NCI-H2107 treated with DMSO at 0.1 percent for 48 hours (cell line): ENCODE measurements at regions not wholly inside any gene's neighbourhood (a gene's known extent, or its start where the extent isn't known, plus 50 kb on each side); places are given as distances from the start of the nearest gene placed in this dataset.
"Not testable (repeated sequence)": the region's sequence is repeated elsewhere in the genome, so short reads cannot be mapped to it uniquely, and the experiment has no call there.

Source experiments
- DNase-seq: peaks from one replicate; lab custom pipeline; 2025; ENCODE audit not compliant: unreplicated experiment; lab: John Stamatoyannopoulos, UW

DNA sequence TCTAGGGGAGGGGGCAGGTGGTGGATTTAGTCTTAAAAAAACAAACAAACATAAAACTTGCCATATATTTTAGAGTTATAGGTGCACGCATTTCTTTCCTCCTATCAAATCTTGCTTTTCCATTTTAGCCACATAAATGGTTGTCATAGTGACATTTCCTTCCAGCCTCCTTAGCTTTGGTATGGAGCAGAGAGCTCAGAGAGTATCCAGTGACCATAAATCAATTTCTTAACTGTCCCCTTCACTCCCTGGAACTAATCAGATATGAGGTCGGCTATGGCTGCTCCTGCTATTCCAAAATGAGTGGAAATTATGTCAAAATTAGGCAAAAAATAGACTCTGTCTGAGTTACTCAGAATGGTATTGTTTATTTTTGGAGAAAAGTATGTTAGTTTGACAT is 164.5 kb downstream of the EBLN2 start:
- no peak for DNase-seq

DNA sequence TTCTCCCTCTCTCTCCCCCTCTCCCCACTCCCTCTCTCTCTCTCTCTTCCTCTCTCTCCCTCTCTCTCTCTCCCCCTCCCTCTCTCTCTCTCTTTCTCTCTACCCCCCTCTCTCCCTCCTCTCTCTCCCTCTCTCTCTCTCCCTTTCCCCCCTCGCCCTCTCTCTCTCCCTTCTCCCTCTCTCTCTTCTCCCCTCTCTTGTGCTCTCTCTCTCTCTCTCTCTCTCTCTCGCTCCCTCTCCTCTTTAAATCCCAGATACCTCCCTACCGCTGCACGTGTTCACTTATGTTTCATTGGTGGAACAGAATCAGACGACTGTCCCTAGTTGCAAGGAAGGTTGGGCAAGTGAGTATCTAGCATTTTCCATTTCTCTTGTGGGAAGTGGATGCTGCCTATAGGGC is 166.5 kb downstream of the EBLN2 start:
- no peak for DNase-seq

DNA sequence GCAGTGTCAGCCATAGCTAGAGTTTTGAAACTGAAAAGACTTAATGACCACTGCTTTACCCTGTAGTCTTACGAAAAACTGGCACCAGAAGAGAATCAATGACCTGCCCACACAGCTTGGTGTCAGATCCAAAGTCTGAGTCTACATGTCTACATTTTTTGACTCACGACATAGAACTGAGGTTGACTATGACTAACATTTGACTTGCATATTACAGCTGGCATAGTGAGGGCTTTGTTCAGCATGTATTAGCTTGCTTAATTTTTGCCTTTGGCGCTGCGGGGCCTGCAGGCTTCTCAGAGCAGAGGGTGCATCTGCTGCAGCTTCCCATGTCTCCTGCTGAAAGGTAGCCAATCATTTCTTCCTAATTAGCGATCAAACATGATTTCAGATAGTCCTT is 167.0 kb downstream of the EBLN2 start:
- DNase-seq: no peak

DNA sequence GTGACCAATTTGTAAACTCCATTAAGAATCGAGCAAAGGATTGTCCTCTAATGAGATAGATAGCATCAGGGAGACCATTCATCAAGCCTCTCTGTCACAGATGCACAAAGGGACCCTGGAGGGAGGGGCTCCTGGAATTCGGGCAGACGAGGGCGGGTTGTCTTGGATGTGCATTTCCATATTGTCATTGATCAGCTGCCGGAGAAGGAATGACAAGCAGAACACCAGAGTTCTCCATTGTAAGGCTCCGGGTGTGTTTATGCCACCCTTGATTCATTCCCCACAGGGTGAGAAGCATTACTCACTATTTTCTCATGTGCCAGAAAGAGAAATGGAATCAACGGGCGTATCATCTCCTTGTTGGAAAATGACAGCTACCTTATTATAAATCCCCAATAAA is 167.5 kb downstream of the EBLN2 start:
- no peak for DNase-seq

DNA sequence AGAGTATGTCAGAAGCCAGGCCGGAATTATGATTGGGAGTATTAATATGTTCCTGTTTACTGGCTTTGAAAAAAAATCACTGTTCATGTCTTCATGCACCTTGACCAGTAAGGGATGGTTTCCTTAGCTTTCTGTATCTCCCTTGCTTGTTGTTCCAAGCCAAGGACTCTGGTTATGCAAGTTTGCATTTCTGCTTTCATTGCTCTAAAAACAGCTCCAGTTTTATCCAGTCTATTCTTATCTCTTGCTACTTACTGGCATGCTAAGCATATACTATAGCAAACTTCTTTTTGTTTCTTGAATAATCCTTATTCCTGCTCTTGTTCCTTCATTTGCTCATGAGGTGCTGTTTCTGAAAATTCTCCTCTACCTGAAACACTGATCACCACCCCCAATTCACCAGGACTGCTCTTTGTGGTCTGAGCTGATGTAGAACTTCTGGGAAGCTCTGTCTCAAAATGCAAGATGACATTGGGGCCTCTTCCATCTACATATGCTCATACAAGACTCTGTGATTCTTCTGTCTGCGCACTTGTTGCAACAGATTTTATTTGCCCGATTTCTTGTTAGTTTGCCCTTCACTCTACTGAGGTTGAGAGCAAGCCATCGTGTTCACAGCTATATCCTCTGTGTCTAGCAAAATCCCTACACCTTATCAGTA is 173.0 kb downstream of the EBLN2 start:
- no peak for DNase-seq

DNA sequence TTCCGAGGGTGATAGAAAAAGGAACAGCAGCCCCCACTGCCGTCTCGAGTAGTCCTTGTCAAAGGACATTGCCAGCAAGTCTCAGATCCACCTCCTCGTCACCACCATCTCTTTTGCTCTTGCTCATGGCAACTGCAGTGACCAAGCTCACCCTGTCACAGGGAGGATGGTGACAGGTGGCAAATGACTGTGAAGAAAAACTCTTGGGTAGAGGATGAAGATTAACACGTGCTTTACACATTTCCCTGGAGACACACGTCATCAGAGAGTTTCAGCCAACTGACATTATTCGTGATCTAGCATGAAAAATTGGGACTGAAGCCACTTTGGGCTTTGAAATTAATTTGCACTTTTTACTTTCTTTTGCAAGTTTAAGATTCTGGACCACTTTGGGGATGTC is 174.3 kb downstream of the EBLN2 start:
- DNase-seq: no peak

DNA sequence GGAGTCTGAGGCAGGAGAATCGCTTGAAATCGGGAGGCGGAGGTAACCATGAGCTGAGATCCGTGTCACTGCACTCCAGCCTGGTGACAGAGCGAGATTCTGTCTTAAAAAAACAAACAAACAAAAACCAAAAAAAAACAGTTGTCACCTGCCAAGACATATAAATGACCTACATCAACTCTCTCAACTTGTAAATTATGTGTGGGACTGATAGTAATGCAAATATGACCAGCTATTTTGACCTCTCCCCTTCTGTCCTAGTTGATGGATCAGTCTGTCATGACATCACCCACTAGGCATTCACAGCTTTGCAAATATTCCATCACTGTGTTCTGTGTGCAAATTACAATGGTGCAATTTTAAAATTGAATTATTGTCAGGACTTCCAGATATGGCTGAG is 175.4 kb downstream of the EBLN2 start:
- no peak for DNase-seq

DNA sequence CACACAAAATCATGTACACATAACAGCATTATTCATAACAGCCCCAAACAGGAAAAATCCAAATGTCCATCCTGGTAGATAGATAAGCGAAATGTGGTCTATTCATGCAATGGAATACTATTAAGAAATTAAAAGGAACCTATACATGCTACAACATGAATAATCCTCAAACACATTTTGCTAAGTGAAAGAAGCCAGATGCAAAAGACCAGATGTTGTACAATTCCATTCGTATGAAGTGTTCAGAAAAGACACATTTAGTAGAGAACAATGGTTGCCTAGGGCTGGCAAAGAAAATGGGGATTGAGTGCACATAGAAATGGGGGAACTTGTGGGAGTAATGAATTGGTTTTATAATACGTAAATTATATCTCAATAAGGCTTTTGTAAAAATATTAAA is 182.3 kb downstream of the EBLN2 start:
- no peak for DNase-seq

DNA sequence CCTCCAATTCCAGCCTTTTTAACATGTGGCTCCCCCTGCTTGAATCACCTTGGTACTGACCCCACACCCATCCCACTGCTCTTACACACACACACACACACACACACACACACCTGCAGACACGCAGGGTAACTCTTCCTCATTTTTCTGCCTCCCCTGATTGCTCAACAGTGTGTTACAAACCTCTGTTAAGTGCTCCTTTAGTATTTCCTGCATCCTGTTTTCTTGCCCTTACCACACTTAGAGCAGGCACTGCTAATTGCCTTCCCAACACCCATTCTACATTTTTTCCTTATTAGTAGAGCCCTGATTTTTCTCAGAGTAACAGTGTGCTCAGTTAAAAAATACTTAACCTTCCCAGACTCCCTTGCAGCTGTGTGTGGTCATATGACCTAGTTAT is 184.0 kb downstream of the EBLN2 start:
- DNase-seq: no peak

DNA sequence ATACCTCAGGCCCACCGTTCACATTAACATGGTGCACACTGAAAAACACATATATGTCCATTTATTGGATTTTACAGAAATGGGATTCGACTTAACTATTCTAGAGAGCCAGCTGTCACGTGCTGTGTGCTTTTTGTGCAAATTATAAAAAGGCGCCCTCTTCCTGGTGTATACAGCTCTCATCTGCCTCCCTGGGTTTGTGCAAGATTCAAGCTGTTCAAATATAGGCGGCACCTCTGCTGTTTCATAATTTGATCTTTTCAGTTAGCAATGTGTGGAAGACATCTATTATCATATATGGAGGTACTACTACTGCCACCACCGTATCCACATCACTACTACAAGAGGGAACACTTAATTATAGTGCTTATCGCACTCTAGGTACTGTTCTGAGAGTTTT is 187.6 kb downstream of the EBLN2 start:
- no peak for DNase-seq

DNA sequence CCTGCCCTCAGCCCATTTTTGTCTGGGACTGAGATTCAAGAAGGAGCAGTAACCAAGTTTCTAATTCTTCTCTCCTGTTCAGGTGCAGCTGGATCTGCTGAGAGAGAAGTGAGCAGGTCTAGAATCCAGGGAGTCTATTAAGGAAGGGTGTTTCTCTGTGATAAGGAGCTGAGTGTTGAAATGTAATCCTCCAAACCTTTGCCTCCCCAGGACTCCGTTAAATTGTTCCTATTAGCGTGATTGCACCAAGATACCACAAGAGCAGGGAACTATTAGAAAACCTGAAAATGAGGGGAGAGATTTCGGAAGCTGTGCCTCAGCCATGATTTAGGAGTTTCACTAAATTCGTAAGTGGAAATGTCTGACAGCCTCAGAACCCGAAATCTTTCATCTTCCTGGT is 192.6 kb downstream of the EBLN2 start:
- no peak for DNase-seq

DNA sequence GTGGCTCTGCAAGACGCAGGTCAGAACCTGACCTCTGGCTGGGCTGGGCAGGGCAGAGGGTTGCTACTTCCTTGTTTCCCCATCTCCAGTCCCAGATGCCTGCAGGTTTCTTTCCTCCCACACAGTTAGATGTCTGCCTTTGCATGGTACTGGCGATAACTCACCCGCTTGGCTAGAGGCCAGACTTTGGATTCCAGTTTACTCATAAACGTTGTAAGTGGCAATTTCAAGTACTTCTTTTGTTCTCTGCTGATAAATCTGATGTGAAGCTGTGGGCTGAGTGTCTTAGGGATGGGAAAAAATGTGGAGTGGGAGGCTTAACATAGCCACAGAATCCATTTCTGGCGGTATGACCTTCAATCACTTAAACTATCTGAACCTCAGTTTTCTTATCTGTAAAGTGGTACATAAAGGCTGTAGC is 194.2 kb downstream of the EBLN2 start:
- peak; percentile 63 for DNase-seq

DNA sequence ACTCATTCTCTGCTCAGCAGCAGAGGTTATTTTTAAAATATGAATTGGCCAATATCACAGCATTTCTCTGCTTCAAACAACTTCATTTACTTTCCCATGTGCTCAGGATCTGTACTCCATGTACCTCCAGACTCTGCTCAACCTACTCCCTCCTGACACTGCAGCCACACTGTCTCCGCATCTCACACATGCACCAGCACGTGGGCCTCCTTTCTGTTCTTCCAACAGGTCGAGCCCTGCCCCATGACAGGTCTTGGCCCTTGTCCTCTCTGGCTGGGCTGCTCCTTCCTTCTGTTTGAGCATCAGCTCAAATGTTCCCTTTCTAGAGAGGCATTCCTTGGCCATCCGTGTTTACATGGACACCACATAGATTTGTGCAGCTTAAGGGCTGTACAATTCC is 195.7 kb downstream of the EBLN2 start:
- no peak for DNase-seq

DNA sequence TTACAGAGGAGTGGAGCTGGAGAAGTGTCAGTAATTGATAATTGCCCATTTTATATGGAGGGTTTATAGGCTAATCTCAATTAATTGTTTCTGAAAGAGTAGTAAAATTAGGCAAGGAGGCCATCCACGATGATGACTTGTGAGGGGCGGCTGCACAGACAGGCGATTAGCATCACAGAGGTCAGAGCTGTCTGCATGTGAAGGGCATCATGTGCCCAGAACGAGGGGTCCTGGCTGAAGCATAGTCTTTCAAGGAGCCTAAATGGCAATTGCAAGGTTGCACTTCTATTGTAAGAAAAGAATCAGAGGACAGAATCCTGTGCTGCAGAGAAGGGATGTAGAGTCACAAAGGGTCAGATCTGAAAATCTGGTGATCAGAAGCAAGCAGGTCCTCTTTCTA is 196.6 kb downstream of the EBLN2 start:
- DNase-seq: no peak

DNA sequence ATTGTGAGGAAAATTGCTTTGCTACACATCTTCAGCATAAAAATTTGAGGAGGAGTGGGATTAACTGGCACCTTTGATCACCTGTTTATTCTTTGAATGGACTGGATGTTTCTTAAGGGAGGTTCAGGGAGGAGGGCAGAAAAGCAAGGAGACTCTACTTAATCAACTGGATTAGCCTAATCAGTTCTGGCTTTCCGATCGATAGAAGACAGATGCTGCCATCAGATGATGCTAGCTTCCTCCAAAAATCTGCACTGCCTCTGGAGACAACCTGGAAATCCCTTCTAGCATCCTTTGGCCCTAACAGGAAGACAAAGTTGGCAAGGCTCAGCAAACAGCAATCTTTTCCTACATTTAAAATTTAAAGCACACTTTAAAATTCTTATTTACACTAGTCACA is 197.8 kb downstream of the EBLN2 start:
- no peak for DNase-seq

DNA sequence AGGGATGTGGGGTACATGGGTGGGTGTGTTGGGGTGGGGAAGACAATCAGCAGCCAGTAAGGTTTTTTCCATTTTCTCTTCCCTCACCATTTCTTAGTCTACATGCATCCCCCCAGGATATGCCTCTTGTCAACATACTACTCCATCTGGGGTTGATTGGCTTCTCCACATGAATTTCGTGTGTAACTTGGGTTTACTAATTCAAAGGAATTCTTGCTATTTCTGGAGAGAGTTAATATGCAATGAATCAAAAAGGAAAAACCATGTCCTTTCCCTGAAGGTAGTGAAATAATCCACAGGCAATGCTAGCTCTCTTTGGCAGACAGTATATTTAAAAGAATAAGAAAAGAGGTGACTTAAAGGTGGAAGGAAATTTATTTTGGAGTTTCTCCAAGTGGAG is 198.4 kb downstream of the EBLN2 start:
- no peak for DNase-seq

DNA sequence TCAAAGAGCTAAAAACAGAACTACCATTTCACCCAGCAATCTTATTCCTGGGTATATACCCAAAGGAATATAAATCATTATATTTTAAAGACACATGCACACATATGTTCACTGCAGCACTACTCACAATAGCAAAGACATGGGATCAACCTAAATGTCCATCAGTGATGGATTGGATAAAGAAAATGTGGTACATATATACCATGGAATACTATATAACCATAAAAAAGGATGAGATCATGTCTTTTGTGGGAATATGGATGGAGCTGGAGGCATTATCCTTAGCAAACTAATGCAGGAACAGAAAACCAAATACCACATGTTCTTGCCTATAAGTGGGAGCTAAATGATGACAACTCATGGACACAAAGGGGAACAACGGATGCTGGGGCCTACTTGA is 205.1 kb downstream of the EBLN2 start:
- DNase-seq: not testable (repeated sequence)

DNA sequence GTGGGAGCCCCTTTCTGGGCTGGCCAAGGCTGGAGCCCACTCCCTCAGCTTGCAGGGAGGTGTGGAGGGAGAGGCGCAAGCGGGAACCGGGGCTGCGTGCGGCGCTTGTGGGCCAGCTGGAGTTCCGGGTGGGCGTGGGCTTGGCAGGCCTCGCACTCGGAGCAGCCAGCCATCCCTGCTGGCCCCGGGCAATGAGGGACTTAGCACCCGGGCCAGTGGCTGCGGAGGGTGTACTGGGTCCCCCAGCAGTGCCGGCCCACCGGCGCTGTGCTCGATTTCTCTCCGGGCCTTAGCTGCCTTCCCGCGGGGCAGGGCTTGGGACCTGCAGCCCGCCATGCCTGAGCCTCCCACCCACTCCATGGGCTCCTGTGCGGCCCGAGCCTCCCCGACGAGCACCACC is 207.7 kb downstream of the EBLN2 start:
- DNase-seq: not testable (repeated sequence)

DNA sequence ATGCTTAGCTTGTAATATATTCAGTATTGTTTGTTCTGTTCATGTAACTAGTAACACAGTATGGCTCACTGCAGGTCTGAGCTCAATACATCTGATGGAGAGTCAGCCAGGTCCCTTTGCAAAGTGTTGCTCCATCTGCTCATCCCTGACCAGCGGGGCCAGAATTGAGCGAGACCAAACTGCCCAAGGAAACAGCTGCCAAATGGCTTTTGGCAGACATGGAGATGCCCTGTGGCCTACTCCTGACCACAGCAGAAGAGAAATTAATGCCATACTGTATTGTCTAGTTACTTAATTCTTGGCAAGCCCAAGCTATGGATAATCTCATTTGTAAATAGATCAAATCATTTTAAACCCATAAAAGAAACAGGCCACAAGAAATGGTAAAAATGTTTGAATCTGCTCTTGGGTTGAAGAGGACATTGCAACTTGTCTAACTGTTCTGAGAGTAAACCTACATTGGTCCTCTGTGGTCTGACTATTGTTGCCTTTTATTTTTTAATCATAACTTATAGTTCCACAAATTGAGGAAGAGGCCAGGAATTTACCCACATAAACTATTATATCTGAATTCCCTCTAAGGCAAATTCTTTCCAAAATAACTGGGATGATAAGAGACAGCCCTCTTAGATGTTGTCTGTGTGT is 209.5 kb downstream of the EBLN2 start:
- peak; percentile 27 for DNase-seq

DNA sequence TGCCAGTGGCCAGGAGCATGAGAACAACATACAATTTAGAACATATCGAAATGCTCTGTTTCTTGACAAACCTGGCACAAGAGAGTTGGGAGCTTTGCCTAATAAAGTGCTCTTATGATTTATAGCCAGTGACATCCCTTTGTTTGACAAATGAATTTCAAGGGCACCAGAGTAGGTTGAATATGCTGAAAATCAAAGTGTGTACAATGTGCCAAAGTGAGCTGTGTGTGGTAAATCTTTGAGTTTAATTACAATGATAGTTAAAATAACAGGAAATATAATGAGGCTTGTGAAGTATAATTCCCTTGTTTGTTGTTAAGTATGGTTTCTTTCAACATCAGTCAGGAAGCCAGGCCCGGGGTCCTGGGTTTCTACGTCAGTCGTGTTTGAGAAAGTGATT is 211.9 kb downstream of the EBLN2 start:
- DNase-seq: no peak

DNA sequence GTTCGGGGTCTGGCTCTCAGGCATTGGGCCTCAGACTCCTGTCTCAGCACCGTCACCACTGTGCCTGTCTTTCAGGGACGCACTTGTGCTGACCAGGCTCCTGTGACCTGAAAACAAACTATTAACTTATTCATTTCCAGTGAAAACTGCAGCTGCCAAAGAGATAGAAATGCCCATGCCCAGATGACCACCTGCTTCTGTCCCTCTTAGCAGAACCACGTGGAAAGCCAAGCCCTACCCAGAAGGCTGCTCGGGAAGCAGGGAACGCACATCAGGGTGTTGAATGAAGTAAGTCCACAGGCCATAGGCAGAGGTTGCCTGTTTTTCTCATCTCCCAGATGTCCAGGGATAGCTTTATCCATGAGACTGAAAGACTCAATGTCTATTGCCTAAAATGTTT is 219.3 kb downstream of the EBLN2 start:
- no peak for DNase-seq

DNA sequence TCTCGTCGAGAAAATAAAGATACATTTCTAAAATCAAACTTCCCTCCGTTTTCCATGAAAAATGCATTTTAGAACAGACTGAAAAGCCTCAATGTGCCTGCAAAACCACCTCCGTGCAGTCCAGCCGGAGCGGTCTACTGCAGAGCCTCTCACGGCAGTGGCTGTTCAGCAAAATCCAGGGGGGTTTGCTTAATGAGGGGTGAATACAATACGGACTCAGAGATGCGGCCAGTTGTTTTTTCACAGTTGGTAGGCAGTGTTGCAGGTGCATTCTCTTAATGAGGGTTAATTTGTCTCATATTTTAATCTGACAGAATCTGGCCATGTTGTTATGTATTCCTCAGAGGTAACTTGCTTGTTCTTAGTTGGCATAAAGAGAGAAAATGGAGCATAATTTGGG is 223.0 kb downstream of the EBLN2 start:
- DNase-seq: no peak

DNA sequence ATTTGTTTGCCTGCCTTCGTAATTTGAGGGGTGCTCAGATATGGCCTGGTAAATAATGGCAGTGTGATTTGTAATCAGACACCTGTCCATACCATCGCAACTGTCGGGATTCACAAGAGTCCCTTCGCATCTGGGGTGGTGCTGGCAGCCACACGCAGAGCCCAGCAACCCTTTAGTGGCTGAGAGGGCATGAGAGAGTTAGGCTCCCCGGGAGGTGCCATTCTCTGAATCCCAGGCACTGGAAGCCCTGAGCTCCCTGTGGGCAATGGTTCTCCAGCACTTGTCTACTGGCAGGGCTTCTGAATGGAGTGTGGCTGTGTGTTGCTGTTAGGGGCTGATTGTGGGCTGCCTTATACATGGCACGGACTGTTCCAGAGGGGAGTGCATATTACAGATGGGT is 230.1 kb downstream of the EBLN2 start:
- DNase-seq: peak; percentile 18
